ENCODE measurements at regions not wholly inside any gene's neighbourhood (a gene's known extent, or its start where the extent isn't known, plus 50 kb on each side); places are given as distances from the start of the nearest gene placed in this dataset.

- Histone ChIP-seq H3K4me3 (no peak overlapping the region), H3K9me3 (no peaks in the 10 kb centered on the region), H3K27ac (no peak overlapping the region), H3K27me3 (no peaks in the 10 kb centered on the region), H3K36me3 (ENCODE audit: low read depth, missing control alignments) (no peaks in the 10 kb centered on the region), H3K4me1 (no peaks in the 10 kb centered on the region)
- TF ChIP-seq POLR2A (IDR thresholded peaks at IDR 0.05) = no peak
- TF ChIP-seq CTCF (IDR thresholded peaks at IDR 0.05) = no peak
- DNase-seq = no peak
- intact Hi-C loops (cut with DNase I; ENCODE audit: low total_unique reads) = no loop called here
- 76 to 83% methylated on average over 4 of the region's 4 CpGs for WGBS, 2 donors
Measured at GRCh38 chr12:112597986-112598385, 179.2 kb downstream of the PTPN11 start.

GRCh38 chr12:112598626-112599025 lies 179.9 kb downstream of the PTPN11 start:
- TF ChIP-seq POLR2A (IDR thresholded peaks at IDR 0.05) = no peak
- no peak for TF ChIP-seq CTCF (IDR thresholded peaks at IDR 0.05)
- WGBS, 2 donors = 74 to 88% methylated on average over 1 of the region's 1 CpG
- no peak for DNase-seq

GRCh38 chr12:112599871-112600270 lies 181.1 kb downstream of the PTPN11 start:
- TF ChIP-seq POLR2A (IDR thresholded peaks at IDR 0.05) = no peak
- no peak for TF ChIP-seq CTCF (IDR thresholded peaks at IDR 0.05)
- Histone ChIP-seq H3K27me3 (no peaks in the 10 kb centered on the region), H3K4me3 (no peak overlapping the region), H3K4me1 (no peaks in the 10 kb centered on the region), H3K36me3 (ENCODE audit: low read depth, missing control alignments) (no peaks in the 10 kb centered on the region), H3K9me3 (no peaks in the 10 kb centered on the region), H3K27ac (no peak overlapping the region)
- WGBS, 2 donors = 60 to 68% methylated on average over 3 of the region's 3 CpGs
- no peak for DNase-seq
- intact Hi-C loops (cut with DNase I; ENCODE audit: low total_unique reads) = no loop called here

More at GRCh38 chr12:112598626-112599025, 179.9 kb downstream of the PTPN11 start:
- Histone ChIP-seq H3K27ac (no peak overlapping the region), H3K27me3 (no peaks in the 10 kb centered on the region), H3K36me3 (ENCODE audit: low read depth, missing control alignments) (no peaks in the 10 kb centered on the region), H3K4me1 (no peaks in the 10 kb centered on the region), H3K9me3 (no peaks in the 10 kb centered on the region), H3K4me3 (no peak overlapping the region)
- intact Hi-C loops (cut with DNase I; ENCODE audit: low total_unique reads) = no loop called here

- Histone ChIP-seq H3K4me1 (no peaks in the 10 kb centered on the region), H3K36me3 (ENCODE audit: low read depth, missing control alignments) (no peaks in the 10 kb centered on the region), H3K27ac (no peak overlapping the region), H3K4me3 (no peak overlapping the region), H3K9me3 (no peaks in the 10 kb centered on the region), H3K27me3 (no peaks in the 10 kb centered on the region)
- DNase-seq = no peak
- 22 to 51% methylated on average over 3 of the region's 3 CpGs for WGBS, 2 donors
- intact Hi-C loops (cut with DNase I; ENCODE audit: low total_unique reads) = no loop called here
- TF ChIP-seq POLR2A (IDR thresholded peaks at IDR 0.05) (no peak), CTCF (IDR thresholded peaks at IDR 0.05) (no peak)
Measured at GRCh38 chr12:112602150-112602549, 183.4 kb downstream of the PTPN11 start.

GRCh38 chr12:112606611-112607365 lies 184.8 kb upstream of the RPH3A start:
- H3K9me3 ChIP-seq = no peaks in the 10 kb centered on the region
- H3K27ac ChIP-seq = no peak overlapping the region
- DNase-seq = no peak
- H3K4me3 ChIP-seq = no peak overlapping the region
- no peaks in the 10 kb centered on the region for H3K4me1 ChIP-seq
- 79 to 81% methylated on average over 4 of the region's 4 CpGs for WGBS, 2 donors
- no peaks in the 10 kb centered on the region for H3K27me3 ChIP-seq
- intact Hi-C loops (cut with DNase I; ENCODE audit: low total_unique reads) = no loop called here
- TF ChIP-seq POLR2A (IDR thresholded peaks at IDR 0.05) = no peak
- TF ChIP-seq CTCF (IDR thresholded peaks at IDR 0.05) = no peak
- H3K36me3 ChIP-seq (ENCODE audit: low read depth, missing control alignments) = no peaks in the 10 kb centered on the region
